Stimulated activated CD4-positive, alpha-beta T cell treated with anti-CD3 and anti-CD28 coated beads, Interleukin-4, amount 100 ng/mL, for 24 hours (primary cell): ENCODE measurements at regions not wholly inside any gene's neighbourhood (a gene's known extent, or its start where the extent isn't known, plus 50 kb on each side); places are given as distances from the start of the nearest gene placed in this dataset.

Experiments
- DNase-seq: peaks from one replicate; pipeline ENCODE4 v3.0.0-alpha.2; 2020

DNA sequence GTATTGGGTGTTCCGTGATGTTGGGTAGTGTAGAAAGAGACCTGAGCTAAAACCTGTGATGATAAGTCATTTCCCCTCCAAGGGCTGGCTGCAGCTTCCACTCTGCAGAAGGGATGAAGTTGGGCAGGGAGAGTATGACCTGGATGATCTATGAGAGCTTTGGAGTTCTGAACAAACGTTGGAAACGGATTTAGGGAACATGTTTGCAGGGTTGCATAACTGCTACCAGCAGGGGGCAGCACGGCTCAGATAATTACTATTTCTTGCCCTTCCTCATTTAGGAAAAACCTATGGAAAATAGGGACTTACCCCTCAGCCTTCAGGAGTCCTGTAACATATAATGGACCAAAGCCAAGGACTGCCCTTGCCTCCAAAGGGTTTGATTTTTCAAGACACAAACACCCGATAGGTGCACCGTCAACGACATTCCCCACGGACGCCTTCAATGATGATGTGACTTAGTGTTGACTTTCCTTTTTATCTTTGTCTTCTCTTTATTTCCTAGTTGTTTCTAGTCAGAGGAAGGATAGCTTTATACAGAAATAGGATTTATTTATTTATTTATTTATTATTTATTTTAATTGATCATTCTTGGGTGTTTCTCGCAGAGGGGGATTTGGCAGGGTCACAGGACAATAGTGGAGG lies 164.9 kb upstream of the SASH1 start:
- DNase-seq = peak; percentile 25

DNA sequence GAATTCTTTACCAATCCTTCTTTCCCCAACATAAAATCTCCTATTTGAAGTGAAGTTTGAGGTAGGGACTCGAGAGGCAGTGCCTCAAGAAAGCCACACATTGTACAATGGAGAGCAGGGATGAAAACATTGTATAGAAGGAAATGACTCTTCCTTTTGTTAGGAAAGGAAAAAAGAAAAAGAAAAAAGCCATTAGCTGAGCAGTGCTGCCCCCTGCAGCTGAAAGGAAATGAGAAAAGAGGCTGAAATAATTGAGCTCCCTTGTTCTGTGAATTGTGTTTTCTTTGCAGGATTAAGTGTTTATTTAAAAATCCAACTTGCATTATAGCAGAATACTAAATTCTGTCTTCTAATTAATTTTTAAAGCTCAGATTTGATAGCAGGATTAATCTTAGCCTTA lies 162.9 kb upstream of the SASH1 start:
- DNase-seq = no peak

DNA sequence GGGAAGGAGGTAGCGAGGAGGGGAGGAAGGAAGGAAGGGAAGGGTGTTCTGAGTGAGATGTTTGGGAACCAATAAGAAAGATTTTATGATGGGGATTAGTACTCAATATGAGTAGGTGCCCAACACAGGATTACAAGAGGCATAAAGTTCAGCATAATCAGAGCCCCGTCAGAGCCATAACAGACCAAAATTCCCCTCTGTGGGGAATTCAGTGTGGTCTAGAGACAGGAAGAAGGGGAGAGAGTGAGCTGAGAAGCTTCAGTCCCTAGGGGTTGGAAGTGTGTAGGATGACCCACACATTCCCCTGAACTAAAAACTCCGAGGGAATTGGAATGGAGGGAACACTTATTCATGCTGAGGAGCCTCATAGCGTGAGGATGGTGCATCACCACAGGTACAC lies 160.3 kb upstream of the SASH1 start:
- no peak for DNase-seq

DNA sequence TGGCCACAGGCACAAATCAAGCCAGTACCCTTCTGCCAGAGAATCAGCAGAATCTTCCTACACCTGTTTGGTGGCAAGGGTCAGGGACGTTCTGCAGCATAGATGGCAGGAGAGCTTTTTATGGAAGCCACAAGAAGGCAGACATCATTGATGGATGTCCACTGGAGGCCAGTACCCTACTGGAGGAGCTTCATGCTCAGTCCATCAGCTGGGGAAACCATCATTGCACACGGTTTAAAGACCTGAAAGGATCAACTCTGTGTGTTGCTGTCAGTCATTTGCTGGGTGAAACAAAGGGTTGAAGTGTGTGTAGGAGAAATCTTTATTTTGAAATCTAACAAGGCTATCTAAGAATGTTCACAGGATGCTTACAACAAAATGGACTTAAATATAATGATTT lies 158.9 kb upstream of the SASH1 start:
- no peak for DNase-seq

DNA sequence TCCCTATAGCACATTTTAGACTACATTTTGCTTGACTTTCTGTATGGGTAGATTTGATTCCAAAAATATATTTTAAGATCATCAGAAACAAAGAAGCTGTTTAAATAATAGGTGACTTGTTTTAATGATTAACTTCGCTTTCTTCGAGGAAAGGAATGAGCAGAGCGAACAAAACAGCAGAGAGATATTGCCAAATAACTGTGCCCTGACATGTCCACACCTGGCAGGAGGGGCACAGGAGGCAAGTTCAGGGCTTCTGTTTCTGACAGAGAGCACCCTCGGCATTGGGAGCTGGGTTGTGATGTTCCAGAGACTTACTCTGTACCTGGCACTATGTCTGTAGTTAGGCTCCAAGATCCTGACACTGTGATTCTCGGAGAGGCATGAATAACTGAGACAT lies 155.7 kb upstream of the SASH1 start:
- no peak for DNase-seq

DNA sequence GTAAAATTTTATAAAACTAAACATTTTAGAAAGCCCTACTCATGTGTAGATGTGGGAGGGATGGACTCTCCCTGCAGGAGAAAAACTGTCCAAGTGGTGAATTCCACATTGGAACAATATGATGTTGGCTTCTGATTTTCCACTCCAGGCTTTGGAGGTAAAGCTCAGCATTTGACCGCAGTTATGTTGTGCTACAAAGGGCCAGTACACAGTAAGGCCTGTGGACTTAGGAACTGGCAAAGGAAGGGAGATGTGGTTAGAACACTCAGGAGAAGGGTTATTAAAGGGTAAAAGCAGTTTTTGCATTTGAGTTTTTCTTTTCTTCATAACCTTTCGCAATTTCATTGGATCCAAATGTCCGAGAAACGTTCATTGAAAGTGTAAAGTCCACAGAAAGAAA lies 150.3 kb upstream of the SASH1 start:
- DNase-seq = no peak

DNA sequence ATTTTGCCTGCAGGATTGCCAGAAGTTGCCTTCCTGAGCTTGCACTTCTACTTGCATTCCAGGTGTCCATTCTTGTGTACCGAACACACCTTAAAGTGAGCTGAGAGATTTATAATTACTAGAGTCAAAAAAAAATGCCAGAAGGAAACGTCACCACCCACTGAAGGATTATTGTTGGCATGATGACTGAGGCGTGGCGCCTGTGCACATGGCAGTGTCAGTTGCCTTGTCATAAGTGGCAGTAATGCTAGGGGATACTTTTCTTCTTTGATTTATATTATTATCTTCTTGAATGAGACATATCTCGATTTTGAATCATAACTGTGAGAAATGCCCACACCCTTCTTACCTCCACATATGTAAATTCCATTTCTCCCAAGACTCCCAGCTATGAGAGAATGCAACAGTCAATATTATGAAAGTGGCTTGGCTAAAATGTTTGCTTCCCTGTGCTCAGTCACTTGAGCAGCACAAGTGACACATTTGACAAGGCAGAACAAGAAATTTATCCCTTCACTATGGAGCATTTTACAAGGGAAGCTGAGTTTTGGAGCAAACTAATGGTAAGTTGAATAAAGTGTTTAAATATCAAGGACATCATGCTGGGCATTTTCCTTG lies 149.5 kb upstream of the SASH1 start:
- DNase-seq = no peak

DNA sequence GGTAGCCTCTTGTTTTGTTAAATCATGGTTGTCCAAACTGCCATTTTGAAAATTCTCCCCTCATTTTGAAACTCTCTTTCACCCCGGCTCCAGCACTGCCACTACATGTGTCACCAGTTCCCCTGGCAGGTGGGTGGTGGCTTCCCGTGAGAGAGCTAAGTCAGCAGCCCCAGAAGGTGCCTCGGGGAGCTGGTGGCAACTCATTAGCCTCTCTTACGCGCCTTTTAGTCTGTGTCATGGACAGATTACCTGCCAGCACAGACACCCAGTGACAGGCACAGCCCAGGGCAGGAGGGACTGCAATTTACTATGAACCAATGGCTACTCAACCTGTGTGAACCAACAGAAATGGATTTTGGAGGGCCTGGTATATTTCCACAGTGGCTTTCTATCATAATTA lies 147.1 kb upstream of the SASH1 start:
- no peak for DNase-seq

DNA sequence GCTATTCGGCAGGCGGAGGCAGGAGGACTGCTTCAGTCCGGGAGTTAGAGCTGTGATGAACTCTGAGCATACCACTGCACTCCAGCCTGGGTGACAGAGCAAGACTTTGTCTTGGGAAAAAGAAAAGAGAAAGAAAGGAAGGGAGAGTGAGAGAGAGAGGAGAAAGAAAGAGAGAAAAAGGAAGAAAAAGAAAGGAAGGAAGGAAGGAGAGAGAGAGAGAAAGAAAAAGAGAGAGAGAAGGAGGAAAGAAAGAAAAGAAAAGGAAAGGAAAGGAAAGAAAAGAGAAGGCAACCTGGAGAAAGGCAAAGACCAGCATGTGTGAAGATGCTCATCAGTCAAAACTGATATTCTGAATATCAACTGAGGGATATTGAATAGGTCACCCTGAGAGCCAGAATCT lies 143.1 kb upstream of the SASH1 start:
- no peak for DNase-seq

DNA sequence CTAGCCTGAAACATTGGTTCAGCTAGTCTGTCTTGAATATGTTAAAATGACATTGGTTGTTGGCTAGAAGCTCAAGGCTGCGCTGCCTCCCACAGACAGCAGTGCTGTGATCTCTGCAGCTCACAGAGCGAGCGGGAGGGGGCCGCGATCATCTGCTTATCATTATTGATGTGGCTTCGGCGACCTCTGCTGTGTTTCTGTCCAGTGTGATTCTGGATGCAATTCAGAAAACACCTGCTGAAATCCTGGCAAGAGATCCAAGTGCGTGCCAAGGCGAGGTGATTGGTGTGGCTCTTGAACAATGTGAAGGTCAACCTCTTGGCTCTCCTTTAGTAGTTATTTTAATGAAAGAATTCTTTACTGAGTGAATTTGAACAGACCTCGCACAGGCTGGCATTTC lies 142.3 kb upstream of the SASH1 start:
- DNase-seq = no peak

DNA sequence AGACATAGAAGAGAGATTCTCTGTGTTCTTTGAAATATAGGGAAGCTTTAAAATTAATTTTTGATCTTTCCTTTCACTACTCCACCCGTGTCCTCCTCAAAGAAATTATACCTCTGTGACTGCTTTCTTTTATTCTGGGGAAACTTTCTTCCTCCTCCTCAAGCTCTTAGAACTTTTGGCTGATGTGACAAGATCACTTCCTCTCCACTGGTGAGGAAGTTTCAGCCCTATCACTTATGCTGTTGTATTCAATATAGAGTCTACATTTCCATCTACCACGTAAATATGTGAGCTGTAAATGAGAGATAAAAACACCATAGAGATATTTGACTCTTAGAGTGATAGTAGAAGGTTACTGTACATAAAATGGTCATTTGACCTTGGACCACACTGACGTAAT lies 141.9 kb upstream of the SASH1 start:
- DNase-seq = no peak

DNA sequence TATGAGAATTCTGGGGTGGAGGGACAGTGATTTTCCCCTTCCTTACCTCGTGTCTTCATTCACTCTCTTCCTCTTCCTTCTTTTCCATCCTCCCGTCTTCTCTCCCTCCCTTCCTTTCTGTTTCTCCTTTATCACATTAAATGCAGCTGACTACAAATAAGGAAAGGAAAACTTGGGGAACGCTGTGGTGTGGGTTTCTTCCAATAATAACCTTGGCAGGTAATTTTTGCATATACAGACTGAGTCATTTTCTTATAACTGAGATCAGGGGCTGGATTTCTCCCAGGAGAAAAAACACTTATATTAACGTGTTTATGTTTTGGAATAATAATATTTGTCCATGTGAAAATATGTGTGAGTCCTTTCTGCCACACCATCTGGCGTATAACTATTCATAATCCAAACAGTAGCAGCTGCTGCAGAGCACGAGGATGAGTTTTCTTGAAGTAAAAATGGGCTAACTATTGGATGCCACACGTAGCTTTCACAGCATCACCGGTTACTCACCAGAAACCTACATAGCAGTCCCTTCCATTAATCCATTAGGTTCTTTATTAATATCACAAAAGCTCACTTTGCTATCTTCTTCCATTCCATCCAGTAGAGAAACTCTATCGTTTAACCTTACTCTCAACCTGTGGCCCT lies 139.2 kb upstream of the SASH1 start:
- DNase-seq = no peak

DNA sequence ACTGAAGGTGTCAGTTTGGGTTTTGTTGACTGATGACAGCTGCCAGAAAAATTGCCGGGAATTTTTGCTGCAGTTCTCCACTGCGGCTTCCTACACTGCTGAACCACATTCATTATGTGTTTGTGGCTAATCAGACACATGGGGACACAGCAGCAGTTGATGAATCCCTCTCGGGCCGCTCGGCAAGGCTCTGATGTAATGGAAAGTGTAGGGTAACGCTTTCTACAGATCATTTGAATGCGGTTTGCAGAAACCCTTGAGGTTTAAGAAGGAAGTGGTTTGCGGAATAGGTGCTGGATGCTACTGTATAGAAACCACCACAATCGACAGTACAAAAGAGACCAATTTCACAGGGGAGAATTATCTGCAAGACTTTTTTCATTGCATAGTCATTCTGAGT lies 138.7 kb upstream of the SASH1 start:
- DNase-seq = peak; percentile 68

DNA sequence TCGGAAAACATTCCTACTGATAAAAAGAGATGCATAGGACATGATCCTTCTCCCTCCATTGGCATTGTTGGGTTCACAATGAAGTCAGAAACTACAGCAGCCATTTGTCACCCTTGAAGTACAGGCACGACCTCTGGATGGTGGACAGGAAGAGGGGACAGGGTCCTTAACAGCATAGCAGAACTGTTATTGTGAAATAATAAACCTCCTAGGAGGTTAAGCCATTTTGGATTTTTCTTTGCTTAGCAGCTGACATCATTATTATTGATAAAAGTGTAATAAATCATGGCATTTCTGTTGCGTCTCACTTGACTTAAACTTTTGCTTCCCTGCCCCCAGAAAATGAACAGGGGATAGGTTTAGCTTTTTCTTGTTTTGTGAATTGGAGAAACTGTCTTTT lies 134.3 kb upstream of the SASH1 start:
- no peak for DNase-seq

DNA sequence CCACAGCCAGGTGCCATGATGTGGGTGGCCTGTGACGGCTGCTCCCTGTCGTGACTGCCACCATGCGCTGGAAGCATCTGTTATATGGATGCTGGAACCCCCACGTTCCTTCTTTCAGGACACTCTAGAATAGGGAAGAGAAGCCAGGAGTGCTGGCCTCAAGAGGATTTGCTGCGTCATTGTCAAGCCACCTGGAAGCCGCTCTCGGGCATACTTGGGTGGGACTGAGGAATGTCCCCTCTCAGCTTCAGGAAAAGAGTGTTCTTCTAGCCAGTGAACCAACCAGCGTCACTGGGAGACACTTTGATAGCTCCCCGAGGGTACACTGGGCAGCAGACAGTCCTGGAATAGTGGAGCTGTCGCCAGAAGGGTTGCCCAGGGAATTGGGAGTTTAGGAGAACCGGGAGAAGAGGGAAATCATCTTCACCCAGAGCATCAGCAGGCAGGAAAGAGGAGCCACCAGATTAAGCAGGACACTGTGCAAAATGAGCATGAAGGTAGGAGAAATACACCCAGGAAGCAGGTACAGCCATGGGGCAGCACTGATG lies 130.8 kb upstream of the SASH1 start:
- no peak for DNase-seq

DNA sequence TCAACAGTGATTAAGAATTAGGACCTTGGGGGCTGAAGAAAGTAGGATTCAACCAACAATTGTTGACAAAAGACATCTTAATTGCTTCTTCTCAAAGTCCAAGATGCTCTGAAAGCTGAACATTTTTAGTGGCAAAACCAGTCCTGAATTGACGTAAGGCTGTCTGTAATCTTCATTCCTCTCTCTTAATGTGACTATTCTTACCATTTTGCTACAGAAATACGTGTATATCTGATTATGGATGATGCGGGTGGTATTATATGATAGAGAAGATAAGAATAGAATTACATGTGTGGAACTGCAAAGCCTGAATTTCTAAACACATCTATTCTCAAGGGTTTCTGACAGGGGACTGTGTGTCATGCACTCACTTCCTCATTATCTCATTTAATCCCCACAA lies 130.3 kb upstream of the SASH1 start:
- no peak for DNase-seq

DNA sequence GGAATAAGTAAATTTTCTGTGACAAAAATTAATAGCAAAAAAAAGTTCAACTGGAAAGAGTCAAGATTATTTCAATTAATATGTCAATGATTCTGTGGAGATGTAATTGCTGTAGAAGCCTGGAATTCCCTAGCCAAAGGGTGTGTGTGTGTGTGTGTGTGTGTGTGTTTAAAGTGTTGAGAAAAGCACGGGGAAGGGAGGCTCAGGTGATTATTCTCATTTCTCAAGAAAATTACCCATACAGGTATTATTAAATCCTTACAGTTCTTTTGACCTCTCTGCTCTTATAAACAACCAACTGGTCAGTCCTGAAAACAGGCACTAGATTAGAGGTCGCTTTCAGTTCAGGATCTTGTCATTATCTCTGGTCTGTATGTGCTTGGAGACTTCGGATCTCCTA lies 129.3 kb upstream of the SASH1 start:
- no peak for DNase-seq

DNA sequence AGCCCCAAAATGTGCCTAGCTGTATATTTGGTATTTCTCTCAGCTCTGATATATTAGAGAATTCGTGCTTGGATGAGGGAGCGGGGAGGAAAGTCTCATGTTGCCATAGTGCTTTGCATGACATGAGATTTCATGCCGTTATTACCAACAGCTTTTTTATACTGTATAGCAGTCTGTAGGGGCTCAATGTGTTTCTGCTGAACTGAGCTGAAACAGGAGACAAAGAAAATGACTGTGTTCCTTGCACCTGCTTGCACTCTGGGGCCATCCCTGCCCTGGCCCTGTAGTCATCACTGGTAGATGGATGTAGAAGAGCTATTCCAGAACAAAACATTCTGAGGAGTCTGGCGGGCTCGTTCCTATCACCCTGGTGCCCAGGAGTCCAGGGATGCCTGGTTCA lies 128.0 kb upstream of the SASH1 start:
- no peak for DNase-seq

DNA sequence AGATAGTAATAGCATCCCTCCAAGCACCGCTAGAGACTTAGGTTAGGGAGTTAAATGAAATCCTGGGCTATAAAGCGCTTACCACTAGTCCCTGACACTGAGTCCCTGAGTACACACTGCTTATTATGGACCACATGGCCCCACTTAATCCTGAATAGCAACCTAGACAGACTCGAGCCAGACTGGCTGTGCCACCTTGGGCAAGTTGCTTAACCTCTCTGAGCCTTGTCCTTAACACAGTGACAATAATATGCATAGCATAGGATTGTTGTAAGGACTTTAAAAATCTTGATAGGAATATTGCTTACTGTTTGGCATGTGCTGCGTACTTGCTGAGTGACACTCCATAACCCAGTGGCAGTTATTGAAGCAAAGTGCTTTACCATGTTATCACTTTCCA lies 125.6 kb upstream of the SASH1 start:
- DNase-seq = no peak

DNA sequence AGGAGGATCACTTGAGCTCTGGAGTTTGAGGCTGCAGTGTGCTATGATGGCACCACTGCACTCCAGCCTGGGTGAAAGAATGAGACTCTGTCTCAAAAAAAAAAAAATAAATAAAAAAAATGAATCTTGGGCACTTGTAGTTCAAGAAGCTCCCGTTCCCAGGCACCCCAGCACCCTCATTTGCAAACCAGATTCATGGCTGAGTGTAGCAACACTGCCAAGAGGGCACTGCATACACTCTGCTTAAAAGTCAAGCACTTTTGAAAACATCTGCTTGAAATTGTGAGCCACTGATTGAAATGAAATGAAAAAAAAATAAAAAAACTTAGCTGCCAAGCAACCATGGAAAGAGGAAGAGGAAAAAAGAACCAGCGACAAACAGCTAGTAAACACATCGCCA lies 124.7 kb upstream of the SASH1 start:
- no peak for DNase-seq

DNA sequence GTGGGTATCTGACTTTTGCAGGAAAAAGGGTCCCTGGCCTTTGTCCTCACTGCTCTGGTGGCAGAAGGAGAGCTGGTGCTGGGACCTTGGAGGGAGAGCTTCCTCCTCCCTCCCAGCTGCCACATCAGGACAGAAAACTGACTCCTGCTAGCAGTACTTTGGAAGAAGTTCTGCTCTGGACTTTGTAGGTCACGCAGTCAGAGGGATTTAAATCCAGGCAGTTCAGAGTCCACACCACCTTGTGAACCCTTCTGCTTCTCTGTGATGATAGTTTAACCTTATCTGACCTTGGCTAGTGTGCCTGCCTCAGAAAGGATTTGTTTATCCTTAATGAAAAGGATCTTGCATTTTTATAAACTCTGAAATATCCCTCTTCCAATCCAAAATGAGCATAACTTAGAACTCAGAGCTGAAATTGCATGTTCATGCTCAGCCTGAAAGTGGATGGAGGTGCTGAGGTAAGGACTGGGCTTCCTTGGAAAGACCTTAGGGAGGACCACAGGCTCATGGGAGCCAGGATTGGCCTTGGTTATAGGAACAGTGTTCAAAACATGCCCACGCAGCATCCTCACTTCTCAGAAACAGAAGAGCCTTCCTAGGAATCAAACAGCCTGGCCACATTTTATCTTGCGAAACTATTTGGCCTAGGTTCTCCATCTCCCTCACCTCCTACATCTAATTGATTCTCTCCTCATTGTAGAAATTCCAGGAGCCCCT lies 123.9 kb upstream of the SASH1 start:
- DNase-seq = no peak

DNA sequence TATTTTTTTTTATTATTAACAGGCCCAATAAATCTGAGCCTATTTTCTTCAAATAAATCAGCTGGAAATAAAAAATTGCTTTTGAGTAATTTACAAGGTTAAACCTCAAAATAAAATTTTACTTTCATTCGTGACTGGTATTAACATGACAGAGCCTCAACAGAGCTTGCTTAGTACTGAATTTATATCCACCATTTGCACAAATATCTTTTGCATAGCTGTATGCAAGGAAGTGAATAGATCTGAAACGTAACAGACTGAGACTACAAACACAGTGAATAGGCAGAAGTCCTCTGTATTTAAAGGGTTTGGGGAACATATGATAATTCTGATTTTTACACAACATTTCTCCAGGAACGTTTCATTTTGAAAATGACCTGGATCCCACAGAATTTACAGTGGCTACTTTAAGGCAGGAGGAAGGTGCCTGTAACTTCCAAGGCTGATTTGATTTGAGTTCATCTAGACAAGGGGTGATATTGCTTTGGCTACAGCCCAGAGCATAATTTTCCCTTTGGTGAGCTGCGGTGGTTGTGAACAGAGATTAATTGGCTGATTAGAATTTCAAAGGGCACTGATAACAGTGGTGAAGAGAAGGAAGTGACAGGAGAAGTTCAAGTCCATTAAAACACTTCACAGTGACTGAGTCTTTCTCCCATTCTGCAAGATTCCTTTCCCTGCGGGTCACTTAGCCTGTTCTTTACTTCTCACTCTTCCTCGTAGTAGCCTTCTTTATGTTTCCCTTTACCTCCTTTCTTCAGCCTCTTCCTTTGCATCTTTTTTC lies 121.2 kb upstream of the SASH1 start:
- no peak for DNase-seq

DNA sequence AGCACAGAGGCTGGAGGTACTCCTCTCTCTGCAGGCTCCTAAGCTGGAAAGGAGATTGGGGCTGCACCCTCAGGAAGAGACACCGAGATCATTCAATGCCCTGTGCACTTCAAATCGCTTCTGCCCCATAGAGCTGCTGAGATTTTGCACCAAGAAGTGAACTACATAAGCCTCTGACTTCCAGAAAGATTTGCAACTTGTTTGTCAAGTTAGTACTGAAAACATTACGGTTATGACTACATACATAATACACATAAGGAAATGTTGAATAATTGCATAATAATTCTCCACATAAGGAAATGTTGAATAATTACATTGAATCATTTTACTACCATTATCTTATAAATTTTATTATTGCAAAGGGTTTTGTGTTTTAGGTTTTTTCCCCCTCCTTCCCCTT lies 120.3 kb upstream of the SASH1 start:
- DNase-seq = no peak
